Activated naive CD8-positive, alpha-beta T cell treated with anti-CD3 and anti-CD28 coated beads, Interleukin-2, amount 50 U/mL, for 24 hours (primary cell): ENCODE measurements at regions not wholly inside any gene's neighbourhood (a gene's known extent, or its start where the extent isn't known, plus 50 kb on each side); places are given as distances from the start of the nearest gene placed in this dataset.

Source experiments
- ATAC-seq: fragments of 150-1000 bp; cut with Tn5 transposase; one replicate; pipeline ENCODE4 v1.10.0; 2021
- DNase-seq: peaks from one replicate; pipeline ENCODE4 v3.0.0; 2021
- H3K27ac Mint-ChIP-seq: one replicate; pipeline ENCODE4 v1.8.0; 2021; ENCODE audit warnings: mild to moderate bottlenecking, mixed read lengths
- H3K27me3 Mint-ChIP-seq: one replicate; pipeline ENCODE4 v1.8.0; 2021; ENCODE audit warnings: mixed read lengths
- H3K36me3 Mint-ChIP-seq: one replicate; pipeline ENCODE4 v1.8.0; 2021; ENCODE audit warnings: low read depth, mixed read lengths
- H3K4me1 Mint-ChIP-seq: one replicate; pipeline ENCODE4 v1.8.0; 2021; ENCODE audit warnings: mixed read lengths
- H3K4me3 Mint-ChIP-seq: one replicate; pipeline ENCODE4 v1.8.0; 2021; ENCODE audit warnings: mild to moderate bottlenecking, moderate library complexity, mixed read lengths
- H3K9me3 Mint-ChIP-seq: one replicate; pipeline ENCODE4 v1.8.0; 2021; ENCODE audit warnings: mixed read lengths

GRCh38 chr20:40341561-40341960 lies 347.5 kb downstream of the MAFB start:
- ATAC-seq (no peak), DNase-seq (no peak)
- Mint-ChIP-seq H3K27me3 (no peaks in the 10 kb centered on the region), H3K4me3 (no peak overlapping the region), H3K4me1 (no peaks in the 10 kb centered on the region), H3K9me3 (peaks cover 26% of the 10 kb centered on the region), H3K36me3 (no peaks in the 10 kb centered on the region), H3K27ac (no peak overlapping the region)

- DNase-seq, result no peak
- Mint-ChIP-seq H3K27me3 (no peaks in the 10 kb centered on the region), H3K9me3 (peaks cover 19% of the 10 kb centered on the region), H3K4me1 (no peaks in the 10 kb centered on the region), H3K36me3 (no peaks in the 10 kb centered on the region), H3K4me3 (no peak overlapping the region), H3K27ac (no peak overlapping the region)
- no peak for ATAC-seq
Measured at GRCh38 chr20:40339661-40340449, 349.2 kb downstream of the MAFB start.

- no peak overlapping the region for H3K27ac Mint-ChIP-seq
- DNase-seq (no peak), ATAC-seq (no peak)
- no peaks in the 10 kb centered on the region for H3K36me3 Mint-ChIP-seq
- H3K4me1 Mint-ChIP-seq, result no peaks in the 10 kb centered on the region
- no peaks in the 10 kb centered on the region for H3K9me3 Mint-ChIP-seq
- H3K27me3 Mint-ChIP-seq, result no peaks in the 10 kb centered on the region
- no peak overlapping the region for H3K4me3 Mint-ChIP-seq
Measured at GRCh38 chr20:40336533-40336932, 352.5 kb downstream of the MAFB start.

DNA sequence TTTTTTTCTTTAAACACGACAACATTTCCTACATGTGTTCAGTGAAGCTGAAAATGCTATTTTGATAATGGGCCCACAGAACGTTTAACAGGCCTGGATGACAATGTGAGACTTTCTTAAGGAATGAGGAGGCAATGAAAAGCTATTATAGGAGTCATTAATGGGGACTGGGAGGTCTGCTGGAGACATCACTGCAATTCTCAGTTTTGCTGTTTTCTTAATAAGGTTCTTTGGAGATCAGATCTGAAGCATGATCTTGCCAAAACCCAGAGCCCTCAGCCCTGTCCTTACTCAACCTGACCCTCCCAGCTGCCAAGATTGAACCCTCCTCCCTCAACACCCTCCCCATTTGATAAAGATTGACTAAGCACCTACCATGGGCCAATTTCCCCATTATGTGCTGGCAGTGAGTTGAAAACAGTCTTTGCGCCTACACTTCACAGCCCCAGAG lies 353.1 kb downstream of the MAFB start:
- H3K27ac Mint-ChIP-seq, result no peak overlapping the region
- no peaks in the 10 kb centered on the region for H3K36me3 Mint-ChIP-seq
- no peak for DNase-seq
- ATAC-seq, result no peak
- H3K27me3 Mint-ChIP-seq, result no peaks in the 10 kb centered on the region
- no peaks in the 10 kb centered on the region for H3K4me1 Mint-ChIP-seq
- no peaks in the 10 kb centered on the region for H3K9me3 Mint-ChIP-seq
- H3K4me3 Mint-ChIP-seq, result no peak overlapping the region

- DNase-seq (no peak), ATAC-seq (no peak)
- Mint-ChIP-seq H3K27ac (no peak overlapping the region), H3K36me3 (no peaks in the 10 kb centered on the region), H3K27me3 (no peaks in the 10 kb centered on the region), H3K4me1 (no peaks in the 10 kb centered on the region), H3K4me3 (no peak overlapping the region), H3K9me3 (no peaks in the 10 kb centered on the region)
Measured at GRCh38 chr20:40335437-40335836, 353.6 kb downstream of the MAFB start.

DNA sequence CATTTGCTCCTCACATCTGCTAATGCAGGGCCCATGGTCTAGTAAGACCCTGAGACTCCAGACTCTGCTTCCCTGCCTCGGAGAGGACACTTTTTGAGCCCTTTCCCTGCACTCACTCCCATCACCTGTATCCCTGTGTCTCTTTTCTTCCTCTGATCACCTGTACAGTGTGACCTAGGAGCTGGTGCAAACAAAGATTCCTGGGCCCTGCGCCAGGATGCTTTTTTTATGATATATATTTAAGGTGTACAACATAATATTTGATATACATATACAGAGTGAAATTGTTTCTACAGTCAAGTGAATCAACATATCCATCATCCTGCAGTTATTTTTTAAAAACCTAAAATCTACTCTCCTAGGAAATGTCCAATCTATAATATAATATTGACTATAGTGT lies 355.4 kb downstream of the MAFB start:
- Mint-ChIP-seq H3K9me3 (no peaks in the 10 kb centered on the region), H3K27ac (no peak overlapping the region), H3K36me3 (no peaks in the 10 kb centered on the region), H3K27me3 (no peaks in the 10 kb centered on the region), H3K4me3 (no peak overlapping the region), H3K4me1 (no peaks in the 10 kb centered on the region)
- ATAC-seq, result no peak
- no peak for DNase-seq

- no peaks in the 10 kb centered on the region for H3K36me3 Mint-ChIP-seq
Measured at GRCh38 chr20:40331807-40332560, 357.1 kb downstream of the MAFB start.

DNA sequence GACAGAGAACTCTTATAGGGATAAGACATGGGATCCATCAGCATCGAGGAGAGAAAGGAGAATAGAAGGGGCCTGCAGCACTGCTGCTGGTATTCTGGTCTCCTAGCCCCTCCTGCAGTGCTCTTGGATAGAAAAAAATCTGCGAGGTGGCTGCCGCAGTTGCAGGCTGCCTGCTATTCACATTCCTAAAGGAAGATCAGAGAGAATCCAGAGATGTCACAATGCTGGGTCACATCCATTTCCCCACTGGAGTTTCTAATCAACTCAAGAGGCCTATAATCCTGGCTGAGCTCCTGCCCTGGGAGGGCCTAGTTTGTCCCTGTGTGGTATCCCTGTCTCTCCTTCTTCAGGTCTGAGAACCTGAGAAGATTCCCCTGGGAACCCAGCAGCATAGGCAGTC lies 357.8 kb downstream of the MAFB start:
- DNase-seq, result no peak
- Mint-ChIP-seq H3K36me3 (no peaks in the 10 kb centered on the region), H3K4me3 (no peak overlapping the region), H3K27ac (no peak overlapping the region), H3K27me3 (peaks cover 3% of the 10 kb centered on the region), H3K4me1 (no peaks in the 10 kb centered on the region), H3K9me3 (no peaks in the 10 kb centered on the region)
- no peak for ATAC-seq

More at GRCh38 chr20:40331807-40332560, 357.1 kb downstream of the MAFB start:
- no peak overlapping the region for H3K27ac Mint-ChIP-seq
- no peaks in the 10 kb centered on the region for H3K9me3 Mint-ChIP-seq
- peaks cover 3% of the 10 kb centered on the region for H3K27me3 Mint-ChIP-seq
- no peak for ATAC-seq
- no peak overlapping the region for H3K4me3 Mint-ChIP-seq
- no peaks in the 10 kb centered on the region for H3K4me1 Mint-ChIP-seq
- DNase-seq, result no peak

DNA sequence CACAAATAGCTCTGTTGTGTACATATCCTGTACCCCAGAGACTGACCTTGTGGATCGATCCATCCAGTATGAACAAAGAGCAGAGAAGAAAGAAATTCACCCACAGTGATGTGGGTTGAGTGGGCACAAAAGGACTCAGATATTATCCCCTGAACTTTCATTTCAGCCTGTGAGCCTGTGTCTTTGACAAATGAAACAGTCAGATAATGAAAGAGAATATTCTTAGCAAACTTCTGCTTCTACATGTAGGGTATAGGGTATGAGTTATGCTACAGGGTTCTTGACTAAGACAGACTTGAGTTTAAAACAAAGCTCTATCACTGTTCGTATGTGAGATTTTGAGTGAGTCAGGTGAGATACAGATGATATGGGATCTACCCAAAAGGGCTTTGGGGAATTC lies 359.7 kb downstream of the MAFB start:
- ATAC-seq, result no peak
- Mint-ChIP-seq H3K27ac (no peak overlapping the region), H3K36me3 (no peaks in the 10 kb centered on the region), H3K27me3 (peaks cover 3% of the 10 kb centered on the region), H3K4me3 (no peak overlapping the region), H3K4me1 (no peaks in the 10 kb centered on the region), H3K9me3 (no peaks in the 10 kb centered on the region)
- DNase-seq, result no peak

DNA sequence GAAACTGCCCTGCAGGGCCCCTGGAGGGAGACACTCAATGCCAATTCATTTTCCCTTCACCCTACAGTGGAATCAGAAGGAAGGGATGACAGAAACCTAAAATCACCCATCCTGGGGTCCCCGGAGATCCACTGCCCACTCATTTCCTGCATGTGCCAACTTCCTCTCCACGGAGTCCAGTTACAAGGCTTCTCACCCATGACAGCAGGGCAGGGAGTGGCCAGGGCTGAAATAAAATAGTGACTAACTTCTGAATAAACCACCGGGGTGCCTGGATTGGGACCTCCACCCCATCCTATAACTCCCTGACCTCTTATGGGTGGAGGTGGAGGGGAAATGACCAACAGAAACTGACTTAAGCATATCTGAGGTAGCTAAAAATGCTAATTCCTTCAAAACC lies 362.3 kb downstream of the MAFB start:
- peaks cover 5% of the 10 kb centered on the region for H3K27me3 Mint-ChIP-seq

GRCh38 chr20:40325006-40325568 lies 363.9 kb downstream of the MAFB start:
- H3K4me3 Mint-ChIP-seq, result no peak overlapping the region
- no peak for DNase-seq
- no peaks in the 10 kb centered on the region for H3K36me3 Mint-ChIP-seq
- H3K4me1 Mint-ChIP-seq, result no peaks in the 10 kb centered on the region
- ATAC-seq, result no peak
- H3K27me3 Mint-ChIP-seq, result peaks cover 5% of the 10 kb centered on the region
- no peaks in the 10 kb centered on the region for H3K9me3 Mint-ChIP-seq
- no peak overlapping the region for H3K27ac Mint-ChIP-seq

More for the DNA sequence above, 362.3 kb downstream of the MAFB start:
- Mint-ChIP-seq H3K4me3 (no peak overlapping the region), H3K36me3 (no peaks in the 10 kb centered on the region), H3K27ac (no peak overlapping the region), H3K4me1 (no peaks in the 10 kb centered on the region), H3K9me3 (no peaks in the 10 kb centered on the region)
- no peak for ATAC-seq
- DNase-seq, result no peak

- no peak for DNase-seq
- peaks cover 5% of the 10 kb centered on the region for H3K27me3 Mint-ChIP-seq
- no peak for ATAC-seq
- H3K36me3 Mint-ChIP-seq, result no peaks in the 10 kb centered on the region
- no peaks in the 10 kb centered on the region for H3K9me3 Mint-ChIP-seq
- no peak overlapping the region for H3K27ac Mint-ChIP-seq
- H3K4me1 Mint-ChIP-seq, result no peaks in the 10 kb centered on the region
- no peak overlapping the region for H3K4me3 Mint-ChIP-seq
Measured at GRCh38 chr20:40323361-40323794, 365.7 kb downstream of the MAFB start.

DNA sequence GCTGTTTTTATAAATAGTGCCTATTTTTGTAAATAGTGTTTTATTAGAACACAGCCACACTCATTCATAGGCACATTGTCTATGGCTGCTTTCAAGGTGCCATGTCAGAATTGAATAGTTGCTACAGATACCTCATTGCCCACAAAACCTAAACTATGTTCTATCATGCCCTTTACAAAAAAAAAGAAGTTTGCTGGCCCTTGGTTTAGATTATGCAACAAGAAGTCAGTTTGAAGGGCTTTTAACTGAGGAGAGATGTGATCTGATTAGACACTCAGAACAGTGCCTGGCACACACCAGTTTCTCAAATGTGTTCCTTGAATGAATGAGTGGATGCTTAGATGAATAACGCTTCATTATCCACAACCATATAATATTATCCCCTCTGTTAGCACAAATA lies 366.1 kb downstream of the MAFB start:
- no peak overlapping the region for H3K4me3 Mint-ChIP-seq
- no peaks in the 10 kb centered on the region for H3K4me1 Mint-ChIP-seq
- peaks cover 2% of the 10 kb centered on the region for H3K27me3 Mint-ChIP-seq
- no peak for DNase-seq
- H3K27ac Mint-ChIP-seq, result no peak overlapping the region
- H3K36me3 Mint-ChIP-seq, result no peaks in the 10 kb centered on the region
- H3K9me3 Mint-ChIP-seq, result no peaks in the 10 kb centered on the region
- ATAC-seq, result no peak

- Mint-ChIP-seq H3K27me3 (peaks cover 2% of the 10 kb centered on the region), H3K36me3 (no peaks in the 10 kb centered on the region), H3K4me3 (no peak overlapping the region), H3K4me1 (no peaks in the 10 kb centered on the region), H3K9me3 (no peaks in the 10 kb centered on the region), H3K27ac (no peak overlapping the region)
- no peak for DNase-seq
- no peak for ATAC-seq
Measured at GRCh38 chr20:40320517-40321011, 368.5 kb downstream of the MAFB start.
